ENCODE measurements at regions not wholly inside any gene's neighbourhood (a gene's known extent, or its start where the extent isn't known, plus 50 kb on each side); places are given as distances from the start of the nearest gene placed in this dataset.
"Not testable (repeated sequence)": the region's sequence is repeated elsewhere in the genome, so short reads cannot be mapped to it uniquely, and the experiment has no call there.

DNA sequence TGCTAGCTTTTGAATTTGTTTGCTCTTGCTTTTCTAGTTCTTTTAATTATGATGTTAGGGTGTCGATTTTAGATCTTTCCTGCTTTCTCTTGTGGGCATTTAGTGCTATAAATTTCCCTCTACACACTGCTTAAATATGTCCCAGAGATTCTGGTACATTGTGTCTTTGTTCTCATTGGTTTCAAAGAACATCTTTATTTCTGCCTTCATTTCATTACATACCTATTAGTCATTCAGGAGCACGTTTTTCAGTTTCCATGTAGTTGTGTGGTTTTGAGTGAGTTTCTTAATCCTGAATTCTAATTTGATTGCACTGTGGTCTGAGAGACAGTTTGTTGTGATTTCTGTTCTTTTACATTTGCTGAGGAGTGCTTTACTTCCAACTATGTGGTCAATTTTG, 51.2 kb upstream of the MB21D2 start:
- H3K4me1 ChIP-seq (ENCODE audit: control insufficient read depth, insufficient read depth, low read length); H3K4me3 ChIP-seq (ENCODE audit: low read length in 2 of 2); H3K9ac ChIP-seq (ENCODE audit: low read length in 2 of 2); H3K27me3 ChIP-seq (ENCODE audit: control insufficient read depth in 1 of 2, insufficient read depth in 2 of 2, low read length in 2 of 2); H3K36me3 ChIP-seq (ENCODE audit: control insufficient read depth in 2 of 2, insufficient read depth in 2 of 2, low read length in 2 of 2); H3K9me3 ChIP-seq (ENCODE audit: control insufficient read depth in 2 of 2, low read length in 2 of 2); H3K27ac ChIP-seq (ENCODE audit: low read length): not testable (repeated sequence)

DNA sequence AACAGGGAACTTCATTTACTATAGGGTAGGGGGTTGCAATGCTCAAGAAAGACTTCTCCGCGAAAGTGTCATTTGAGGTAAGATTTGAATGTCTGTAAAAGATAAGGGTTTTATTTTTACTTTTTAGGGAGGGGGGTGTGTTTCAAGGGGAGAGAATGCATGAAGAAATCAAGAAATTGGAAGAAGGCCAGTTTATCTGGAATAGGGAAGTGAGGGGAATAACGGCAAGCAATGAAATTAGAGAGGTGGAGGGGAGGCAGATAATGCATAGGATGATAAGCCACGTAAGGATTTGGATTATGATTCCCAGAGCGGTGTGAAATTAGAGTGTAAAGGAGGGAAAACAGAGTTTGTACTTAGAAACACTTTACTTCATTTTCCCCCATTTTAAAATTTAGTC, 63.0 kb upstream of the MB21D2 start:
- no peak overlapping the region for H3K9ac ChIP-seq (ENCODE audit: low read length in 2 of 2)
- no peaks in the 10 kb centered on the region for H3K36me3 ChIP-seq (ENCODE audit: control insufficient read depth in 2 of 2, insufficient read depth in 2 of 2, low read length in 2 of 2)
- no peaks in the 10 kb centered on the region for H3K4me1 ChIP-seq (ENCODE audit: control insufficient read depth, insufficient read depth, low read length)
- no peak overlapping the region for H3K27ac ChIP-seq (ENCODE audit: low read length)
- H3K4me3 ChIP-seq (ENCODE audit: low read length in 2 of 2): no peak overlapping the region
- H3K27me3 ChIP-seq (ENCODE audit: control insufficient read depth in 1 of 2, insufficient read depth in 2 of 2, low read length in 2 of 2): no peaks in the 10 kb centered on the region
- H3K9me3 ChIP-seq (ENCODE audit: control insufficient read depth in 2 of 2, low read length in 2 of 2): no peaks in the 10 kb centered on the region

DNA sequence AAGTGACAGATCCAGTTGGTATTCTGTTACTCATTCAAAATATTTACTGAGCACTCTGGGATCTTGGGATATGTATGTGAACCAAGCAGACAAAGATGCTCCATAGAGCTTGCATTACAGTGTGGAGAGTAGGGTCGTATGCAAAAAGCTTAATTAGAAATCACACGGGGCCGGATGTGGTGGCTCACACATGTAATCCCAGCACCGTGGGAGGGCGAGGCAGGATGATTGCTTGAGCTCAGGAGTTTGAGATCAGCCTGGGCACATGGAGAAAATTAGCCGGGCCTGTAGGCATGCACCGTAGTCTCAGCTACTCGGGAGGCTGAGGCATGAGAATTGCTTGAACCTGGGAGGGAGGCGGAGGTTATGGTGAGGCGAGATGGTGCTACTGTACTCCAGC, 68.7 kb upstream of the MB21D2 start:
- Histone ChIP-seq H3K9me3 (ENCODE audit: control insufficient read depth in 2 of 2, low read length in 2 of 2) (no peaks in the 10 kb centered on the region), H3K4me3 (ENCODE audit: low read length in 2 of 2) (no peak overlapping the region), H3K27me3 (ENCODE audit: control insufficient read depth in 1 of 2, insufficient read depth in 2 of 2, low read length in 2 of 2) (no peaks in the 10 kb centered on the region)

DNA sequence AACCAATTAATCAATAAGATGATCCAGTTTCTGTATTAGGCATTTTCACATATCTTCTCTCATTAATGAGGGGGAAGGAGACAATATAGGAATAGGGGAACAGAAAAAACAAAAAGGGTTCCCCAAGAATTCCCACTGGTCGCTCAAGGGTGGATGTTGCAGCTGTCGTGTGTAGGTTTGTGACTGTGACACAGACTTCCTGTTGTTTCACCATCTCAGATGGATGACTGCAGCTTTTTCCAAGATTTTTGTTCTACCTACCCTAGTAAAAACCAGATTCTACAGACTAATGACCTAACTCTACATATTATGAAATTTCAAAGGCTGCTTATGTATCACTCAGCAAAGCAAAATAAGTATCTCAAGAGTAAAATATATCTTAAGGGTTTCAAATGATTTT, 73.7 kb upstream of the MB21D2 start:
- Histone ChIP-seq H3K4me3 (ENCODE audit: low read length in 2 of 2) (no peak overlapping the region), H3K4me1 (ENCODE audit: control insufficient read depth, insufficient read depth, low read length) (no peaks in the 10 kb centered on the region), H3K9me3 (ENCODE audit: control insufficient read depth in 2 of 2, low read length in 2 of 2) (no peaks in the 10 kb centered on the region), H3K27ac (ENCODE audit: low read length) (no peak overlapping the region), H3K36me3 (ENCODE audit: control insufficient read depth in 2 of 2, insufficient read depth in 2 of 2, low read length in 2 of 2) (no peaks in the 10 kb centered on the region), H3K9ac (ENCODE audit: low read length in 2 of 2) (no peak overlapping the region), H3K27me3 (ENCODE audit: control insufficient read depth in 1 of 2, insufficient read depth in 2 of 2, low read length in 2 of 2) (no peaks in the 10 kb centered on the region)

More for the DNA sequence above, 68.7 kb upstream of the MB21D2 start:
- Histone ChIP-seq H3K36me3 (ENCODE audit: control insufficient read depth in 2 of 2, insufficient read depth in 2 of 2, low read length in 2 of 2) (no peaks in the 10 kb centered on the region), H3K27ac (ENCODE audit: low read length) (no peak overlapping the region), H3K9ac (ENCODE audit: low read length in 2 of 2) (no peak overlapping the region), H3K4me1 (ENCODE audit: control insufficient read depth, insufficient read depth, low read length) (no peaks in the 10 kb centered on the region)

DNA sequence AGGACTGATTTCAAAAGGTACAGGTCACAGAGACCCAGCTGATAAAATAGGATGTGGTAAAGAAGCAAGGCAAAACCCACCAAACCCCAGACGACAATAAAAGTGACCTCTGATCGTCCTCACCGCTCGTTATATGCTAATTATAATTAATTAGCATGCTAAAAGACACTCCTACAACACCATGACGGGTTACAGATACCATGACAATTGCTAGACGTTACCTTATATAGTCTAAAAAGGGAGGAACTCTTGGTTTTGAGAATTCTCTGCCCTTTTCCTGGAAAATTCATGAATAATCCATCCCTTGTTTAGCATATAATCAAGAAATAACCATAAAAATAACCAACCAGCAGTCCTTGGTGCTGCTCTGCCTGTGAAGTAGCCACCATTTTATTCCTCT, 74.7 kb upstream of the MB21D2 start:
- no peak overlapping the region for H3K27ac ChIP-seq (ENCODE audit: low read length)
- no peaks in the 10 kb centered on the region for H3K9me3 ChIP-seq (ENCODE audit: control insufficient read depth in 2 of 2, low read length in 2 of 2)
- no peaks in the 10 kb centered on the region for H3K36me3 ChIP-seq (ENCODE audit: control insufficient read depth in 2 of 2, insufficient read depth in 2 of 2, low read length in 2 of 2)
- no peak overlapping the region for H3K4me3 ChIP-seq (ENCODE audit: low read length in 2 of 2)
- H3K27me3 ChIP-seq (ENCODE audit: control insufficient read depth in 1 of 2, insufficient read depth in 2 of 2, low read length in 2 of 2): no peaks in the 10 kb centered on the region
- no peaks in the 10 kb centered on the region for H3K4me1 ChIP-seq (ENCODE audit: control insufficient read depth, insufficient read depth, low read length)
- H3K9ac ChIP-seq (ENCODE audit: low read length in 2 of 2): no peak overlapping the region

DNA sequence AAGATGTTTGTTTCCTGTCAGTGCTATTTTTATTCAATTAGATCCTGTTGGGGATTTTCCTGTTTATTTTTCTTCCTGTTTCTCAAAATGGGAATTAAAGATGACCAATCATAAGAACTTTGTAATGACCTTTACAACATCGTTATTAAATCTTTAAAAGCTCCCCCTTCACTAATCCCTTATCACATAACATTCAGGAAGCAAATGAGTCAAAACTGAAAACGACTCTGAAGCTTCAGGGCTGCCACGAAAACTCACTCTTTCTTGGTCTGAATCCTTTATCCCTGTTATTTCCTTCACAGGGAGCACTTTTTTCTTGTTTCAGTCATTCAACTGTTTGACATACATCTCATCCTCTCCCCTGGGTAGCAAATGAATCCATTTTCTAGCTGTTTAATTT, 75.8 kb upstream of the MB21D2 start:
- no peaks in the 10 kb centered on the region for H3K27me3 ChIP-seq (ENCODE audit: control insufficient read depth in 1 of 2, insufficient read depth in 2 of 2, low read length in 2 of 2)
- H3K4me3 ChIP-seq (ENCODE audit: low read length in 2 of 2): no peak overlapping the region
- H3K9me3 ChIP-seq (ENCODE audit: control insufficient read depth in 2 of 2, low read length in 2 of 2): no peaks in the 10 kb centered on the region
- no peak overlapping the region for H3K9ac ChIP-seq (ENCODE audit: low read length in 2 of 2)
- H3K27ac ChIP-seq (ENCODE audit: low read length): no peak overlapping the region
- H3K36me3 ChIP-seq (ENCODE audit: control insufficient read depth in 2 of 2, insufficient read depth in 2 of 2, low read length in 2 of 2): no peaks in the 10 kb centered on the region
- no peaks in the 10 kb centered on the region for H3K4me1 ChIP-seq (ENCODE audit: control insufficient read depth, insufficient read depth, low read length)

DNA sequence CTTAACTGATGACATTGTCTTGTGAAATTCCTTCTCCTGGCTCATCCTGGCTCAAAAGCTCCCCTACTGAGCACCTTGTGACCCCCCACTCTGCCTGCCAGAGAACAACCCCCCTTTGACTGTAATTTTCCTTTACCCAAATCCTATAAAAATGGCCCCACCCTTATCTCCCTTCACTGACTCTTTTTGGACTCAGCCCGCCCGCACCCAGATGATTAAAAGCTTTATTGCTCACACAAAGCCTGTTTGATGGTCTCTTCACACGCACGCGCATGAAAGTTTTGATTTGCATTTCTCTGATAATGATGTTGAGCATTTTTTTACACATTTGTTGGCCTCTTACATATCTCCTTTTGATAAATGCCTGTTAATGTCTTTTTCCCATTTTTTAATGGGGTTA, 83.5 kb upstream of the MB21D2 start:
- not testable (repeated sequence) for H3K27me3 ChIP-seq (ENCODE audit: control insufficient read depth in 1 of 2, insufficient read depth in 2 of 2, low read length in 2 of 2); H3K9ac ChIP-seq (ENCODE audit: low read length in 2 of 2); H3K36me3 ChIP-seq (ENCODE audit: control insufficient read depth in 2 of 2, insufficient read depth in 2 of 2, low read length in 2 of 2); H3K27ac ChIP-seq (ENCODE audit: low read length); H3K9me3 ChIP-seq (ENCODE audit: control insufficient read depth in 2 of 2, low read length in 2 of 2); H3K4me1 ChIP-seq (ENCODE audit: control insufficient read depth, insufficient read depth, low read length); H3K4me3 ChIP-seq (ENCODE audit: low read length in 2 of 2)

DNA sequence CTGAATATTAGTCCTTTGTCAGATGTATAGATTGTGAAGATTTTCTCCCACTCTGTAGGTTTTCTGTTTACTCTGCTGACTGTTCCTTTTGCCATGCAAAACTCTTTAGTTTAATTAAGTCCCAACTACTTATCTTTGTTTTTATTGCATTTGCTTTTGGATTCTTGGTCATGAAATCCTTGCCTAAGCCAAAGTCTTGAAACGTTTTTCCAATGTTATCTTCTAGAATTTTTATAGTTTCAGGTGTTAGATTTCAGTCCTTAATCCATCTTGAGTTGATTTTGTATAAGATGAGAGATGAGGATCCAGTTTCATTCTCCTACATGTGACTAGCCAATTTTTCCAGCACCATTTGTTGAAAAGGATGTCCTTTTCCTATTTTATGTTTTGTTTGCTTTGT, 86.0 kb upstream of the MB21D2 start:
- not testable (repeated sequence) for H3K4me3 ChIP-seq (ENCODE audit: low read length in 2 of 2); H3K27ac ChIP-seq (ENCODE audit: low read length); H3K36me3 ChIP-seq (ENCODE audit: control insufficient read depth in 2 of 2, insufficient read depth in 2 of 2, low read length in 2 of 2); H3K9me3 ChIP-seq (ENCODE audit: control insufficient read depth in 2 of 2, low read length in 2 of 2); H3K27me3 ChIP-seq (ENCODE audit: control insufficient read depth in 1 of 2, insufficient read depth in 2 of 2, low read length in 2 of 2); H3K9ac ChIP-seq (ENCODE audit: low read length in 2 of 2); H3K4me1 ChIP-seq (ENCODE audit: control insufficient read depth, insufficient read depth, low read length)

DNA sequence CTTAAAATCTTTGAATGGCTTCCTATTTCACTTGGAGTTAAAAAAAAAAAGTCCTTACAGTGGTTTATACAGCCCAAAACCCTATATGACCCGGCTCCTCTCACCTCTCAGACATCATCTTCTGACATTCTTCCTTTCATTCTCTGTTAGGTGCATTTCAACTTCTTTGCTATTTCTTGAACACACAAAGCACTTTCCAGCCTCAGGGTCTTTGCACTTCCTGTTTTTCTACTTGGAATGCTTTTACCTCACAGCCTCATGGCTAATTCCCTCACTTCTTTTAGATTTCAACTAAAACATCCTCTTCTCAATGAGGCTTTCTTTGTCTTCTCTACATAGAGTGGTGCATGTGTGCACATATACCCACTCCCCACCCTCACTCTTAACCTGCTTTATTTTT, 91.0 kb upstream of the MB21D2 start:
- no peaks in the 10 kb centered on the region for H3K4me1 ChIP-seq (ENCODE audit: control insufficient read depth, insufficient read depth, low read length)
- H3K27me3 ChIP-seq (ENCODE audit: control insufficient read depth in 1 of 2, insufficient read depth in 2 of 2, low read length in 2 of 2): no peaks in the 10 kb centered on the region
- no peaks in the 10 kb centered on the region for H3K36me3 ChIP-seq (ENCODE audit: control insufficient read depth in 2 of 2, insufficient read depth in 2 of 2, low read length in 2 of 2)
- peaks cover 0 to 3% of the 10 kb centered on the region in 2 donors for H3K9me3 ChIP-seq (ENCODE audit: control insufficient read depth in 2 of 2, low read length in 2 of 2)
- H3K9ac ChIP-seq (ENCODE audit: low read length in 2 of 2): no peak overlapping the region
- no peak overlapping the region for H3K27ac ChIP-seq (ENCODE audit: low read length)
- H3K4me3 ChIP-seq (ENCODE audit: low read length in 2 of 2): no peak overlapping the region

DNA sequence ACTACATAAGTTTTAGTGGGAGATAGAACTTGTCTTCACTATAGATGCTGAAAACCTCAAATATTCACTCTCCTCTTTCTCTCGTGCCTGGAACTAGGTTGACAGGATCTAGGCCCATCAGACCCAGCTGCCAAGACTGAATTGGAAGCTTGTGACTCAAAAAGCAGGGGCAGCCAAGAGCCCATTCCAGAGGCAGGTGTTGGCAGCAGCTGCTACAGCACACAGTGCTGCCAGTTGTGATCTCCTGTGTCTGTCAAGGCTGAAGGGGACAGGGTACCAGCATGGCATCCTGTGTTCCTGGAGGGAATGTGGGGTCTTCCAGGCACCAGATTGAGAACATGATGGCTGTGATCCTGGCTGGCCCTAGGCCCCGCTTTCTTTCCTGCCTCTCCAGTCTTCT, 92.5 kb upstream of the MB21D2 start:
- Histone ChIP-seq H3K36me3 (ENCODE audit: control insufficient read depth in 2 of 2, insufficient read depth in 2 of 2, low read length in 2 of 2) (no peaks in the 10 kb centered on the region), H3K27me3 (ENCODE audit: control insufficient read depth in 1 of 2, insufficient read depth in 2 of 2, low read length in 2 of 2) (no peaks in the 10 kb centered on the region), H3K9ac (ENCODE audit: low read length in 2 of 2) (no peak overlapping the region), H3K4me3 (ENCODE audit: low read length in 2 of 2) (no peak overlapping the region), H3K27ac (ENCODE audit: low read length) (no peak overlapping the region), H3K4me1 (ENCODE audit: control insufficient read depth, insufficient read depth, low read length) (no peaks in the 10 kb centered on the region), H3K9me3 (ENCODE audit: control insufficient read depth in 2 of 2, low read length in 2 of 2) (peaks cover 0 to 3% of the 10 kb centered on the region in 2 donors)

DNA sequence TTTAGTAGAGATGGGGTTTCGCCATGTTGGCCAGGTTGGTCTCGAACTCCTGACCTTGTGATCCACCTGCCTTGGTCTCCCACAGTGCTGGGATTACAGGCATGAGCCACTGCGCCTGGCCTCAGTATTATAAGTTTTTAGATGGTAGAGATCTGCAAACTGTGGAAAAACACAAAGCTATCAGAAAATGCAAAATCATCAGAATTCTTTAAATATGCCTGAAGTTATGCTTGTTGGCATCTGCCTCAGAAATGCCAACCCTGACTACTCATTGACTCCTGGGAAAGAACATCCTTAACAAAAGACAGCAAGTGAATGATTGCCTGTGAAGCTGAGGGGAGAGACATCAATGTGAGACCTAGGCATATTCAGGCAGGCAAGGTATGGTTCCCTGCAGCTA, 94.3 kb upstream of the MB21D2 start:
- Histone ChIP-seq H3K4me3 (ENCODE audit: low read length in 2 of 2) (no peak overlapping the region), H3K9me3 (ENCODE audit: control insufficient read depth in 2 of 2, low read length in 2 of 2) (peaks cover 0 to 3% of the 10 kb centered on the region in 2 donors), H3K9ac (ENCODE audit: low read length in 2 of 2) (no peak overlapping the region), H3K4me1 (ENCODE audit: control insufficient read depth, insufficient read depth, low read length) (no peaks in the 10 kb centered on the region), H3K27ac (ENCODE audit: low read length) (no peak overlapping the region), H3K36me3 (ENCODE audit: control insufficient read depth in 2 of 2, insufficient read depth in 2 of 2, low read length in 2 of 2) (no peaks in the 10 kb centered on the region), H3K27me3 (ENCODE audit: control insufficient read depth in 1 of 2, insufficient read depth in 2 of 2, low read length in 2 of 2) (no peaks in the 10 kb centered on the region)

DNA sequence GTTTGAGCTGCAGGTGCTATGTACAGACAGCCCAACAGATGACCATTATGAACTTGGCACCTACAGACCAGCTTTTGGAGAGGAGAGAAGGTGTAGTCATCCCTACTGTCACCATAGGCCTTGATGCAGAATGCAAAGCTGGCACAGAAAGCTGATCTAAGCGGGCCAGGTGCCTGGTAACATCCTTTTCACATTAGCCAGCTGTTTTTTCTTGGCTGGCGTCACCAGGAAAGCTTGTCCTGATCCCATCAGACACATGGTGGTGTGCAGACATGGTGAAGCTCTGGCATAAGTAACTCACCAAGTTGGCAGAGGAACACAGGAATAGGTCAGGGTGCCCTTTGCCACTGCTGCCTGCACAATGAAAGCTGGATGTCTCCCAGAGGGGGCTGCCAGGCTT, 97.2 kb upstream of the MB21D2 start:
- Histone ChIP-seq H3K4me1 (ENCODE audit: control insufficient read depth, insufficient read depth, low read length) (no peaks in the 10 kb centered on the region), H3K27me3 (ENCODE audit: control insufficient read depth in 1 of 2, insufficient read depth in 2 of 2, low read length in 2 of 2) (no peaks in the 10 kb centered on the region), H3K27ac (ENCODE audit: low read length) (no peak overlapping the region), H3K9ac (ENCODE audit: low read length in 2 of 2) (no peak overlapping the region), H3K4me3 (ENCODE audit: low read length in 2 of 2) (no peak overlapping the region), H3K36me3 (ENCODE audit: control insufficient read depth in 2 of 2, insufficient read depth in 2 of 2, low read length in 2 of 2) (no peaks in the 10 kb centered on the region), H3K9me3 (ENCODE audit: control insufficient read depth in 2 of 2, low read length in 2 of 2) (peaks cover 0 to 3% of the 10 kb centered on the region in 2 donors)

Data from stomach smooth muscle (tissue), 2 donors.